ENCODE measurements at regions not wholly inside any gene's neighbourhood (a gene's known extent, or its start where the extent isn't known, plus 50 kb on each side); places are given as distances from the start of the nearest gene placed in this dataset.

DNA sequence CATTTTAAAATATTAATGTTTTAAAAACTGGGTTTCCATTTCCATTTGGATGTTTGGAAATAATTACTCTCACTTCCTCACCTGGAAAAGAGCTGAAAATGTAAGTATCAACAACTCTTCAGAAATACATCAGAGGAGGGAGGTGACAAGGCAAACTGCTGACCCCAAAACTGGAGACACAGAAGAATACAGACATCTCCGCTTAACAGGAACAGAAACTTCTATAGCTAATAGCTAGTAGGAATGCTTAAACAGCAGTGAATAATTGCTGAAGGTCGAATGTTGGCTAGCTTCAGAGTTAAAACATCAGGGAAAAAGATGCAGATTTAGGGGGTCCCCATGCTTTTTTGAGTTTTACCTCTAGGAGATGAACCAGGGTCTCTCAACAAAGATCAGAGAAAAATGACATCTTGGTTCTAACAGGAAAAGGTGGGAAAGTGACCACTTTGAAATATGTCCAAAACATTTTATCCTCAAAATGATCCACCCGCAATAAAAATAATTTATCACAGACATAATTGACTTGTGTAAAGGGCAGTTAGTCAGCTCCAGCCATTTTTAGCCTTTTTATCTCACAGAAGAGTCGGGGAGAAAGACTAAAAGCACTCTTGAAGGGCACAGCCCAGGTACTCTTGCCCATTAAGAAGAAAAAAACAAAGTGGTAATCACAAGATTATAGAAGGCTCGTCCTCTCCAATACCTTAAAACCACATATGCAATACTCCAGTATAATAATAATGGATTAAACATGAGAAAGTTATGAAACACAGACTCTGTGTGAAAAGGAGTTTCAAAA lies 1474.9 kb downstream of the EFNA5 start (continued):
- TF ChIP-seq ZNF792 (tag by site-specific recombination; IDR thresholded peaks at IDR 0.05) (no peak), CTCF (tag by site-specific recombination; IDR thresholded peaks at IDR 0.05) (no peak), ZNF138 (tag by site-specific recombination; IDR thresholded peaks at IDR 0.05; ENCODE audit: borderline replicate concordance) (no peak)

DNA sequence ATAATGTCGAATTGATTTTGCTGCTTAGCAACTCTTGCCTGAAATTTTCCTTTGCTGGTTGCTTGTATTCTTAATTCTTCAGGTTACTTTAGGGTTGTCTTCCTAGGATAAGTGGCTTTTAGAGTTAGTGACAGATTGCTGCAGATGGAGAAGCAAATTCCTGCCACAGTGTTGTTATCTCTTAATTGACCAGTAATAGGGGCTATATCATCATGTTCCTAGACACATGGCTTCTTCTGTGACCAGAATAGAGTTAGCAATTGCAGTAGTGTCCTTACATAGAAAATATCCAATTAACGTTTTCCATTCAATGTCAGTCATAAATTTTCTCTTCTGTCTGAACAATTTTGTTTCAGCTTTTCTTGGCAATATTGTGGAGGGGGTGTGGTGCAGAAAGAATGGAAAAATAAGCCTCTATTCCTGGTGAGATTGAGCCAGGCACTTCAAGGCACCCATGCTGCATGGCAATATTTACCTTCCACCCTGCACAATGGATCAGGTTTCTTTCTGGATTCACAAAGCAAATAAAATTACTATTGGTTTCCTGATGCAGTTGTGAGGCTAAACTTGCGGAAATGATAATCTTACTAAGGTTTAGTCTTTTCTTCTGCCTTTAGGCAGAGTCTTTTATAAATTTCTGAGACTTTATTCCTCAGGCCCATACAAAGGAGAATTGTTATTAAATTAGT lies 1481.5 kb downstream of the EFNA5 start:
- POLR2A ChIA-PET, result no interaction called here

DNA sequence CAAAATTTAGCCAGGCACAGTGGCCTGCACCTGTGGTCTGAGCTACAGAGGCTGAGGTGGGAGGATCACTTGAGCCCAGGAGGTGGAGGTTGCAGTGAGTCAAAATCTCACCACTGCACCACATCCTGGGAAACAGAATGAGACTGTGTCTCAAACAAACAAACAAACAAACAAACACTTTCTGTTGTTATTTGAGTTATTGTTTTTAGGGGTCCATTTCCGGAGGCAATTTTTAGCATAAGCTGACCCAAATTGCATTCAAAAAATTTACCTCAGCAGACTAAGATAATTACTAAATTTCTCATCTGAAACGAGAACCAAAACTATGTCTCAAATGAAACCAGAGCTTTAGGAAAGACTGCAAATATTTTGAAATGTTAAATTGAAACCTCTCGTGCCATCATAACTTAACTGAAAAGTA lies 1485.1 kb downstream of the EFNA5 start:
- POLR2A ChIA-PET, result no interaction called here
- CTCF ChIA-PET, result no interaction called here
- Histone ChIP-seq H3K27ac (ENCODE audit: extremely low read depth, low read depth, low read length) (no peak overlapping the region), H3K4me3 (ENCODE audit: low read depth, low read length) (no peak overlapping the region), H3K36me3 (ENCODE audit: control insufficient read depth in 2 of 2, insufficient read depth in 1 of 2, low read length in 2 of 2) (no peaks in the 10 kb centered on the region), H3K9me3 (ENCODE audit: control insufficient read depth, insufficient read depth, low read depth, low read length) (no peaks in the 10 kb centered on the region), H3K4me1 (ENCODE audit: control insufficient read depth, insufficient read depth, low read length) (0 out of 2 replicates have a peak, but pooled peaks cover 3% of the 10 kb centered on the region)
- TF ChIP-seq ZNF626 (tag by site-specific recombination; IDR thresholded peaks at IDR 0.05) (no peak), ZNF544 (tag by site-specific recombination; IDR thresholded peaks at IDR 0.05) (no peak), BCL11B (tag by site-specific recombination; IDR thresholded peaks at IDR 0.05; ENCODE audit: low read depth) (no peak), ZNF16 (tag by site-specific recombination; IDR thresholded peaks at IDR 0.05; ENCODE audit: low read depth) (no peak), ZNF843 (tag by site-specific recombination; IDR thresholded peaks at IDR 0.05) (no peak), ZNF664 (tag by site-specific recombination; IDR thresholded peaks at IDR 0.05) (no peak), ZSCAN30 (tag by site-specific recombination; IDR thresholded peaks at IDR 0.05) (no peak), MEIS1 (CRISPR knock-in tag; IDR thresholded peaks at IDR 0.05; ENCODE audit: borderline replicate concordance) (no peak), ZNF548 (tag by site-specific recombination; IDR thresholded peaks at IDR 0.05) (no peak), ZNF670 (tag by site-specific recombination; IDR thresholded peaks at IDR 0.05; ENCODE audit: low read depth) (no peak), ZBTB21 (tag by site-specific recombination; IDR thresholded peaks at IDR 0.05) (no peak), PRDM1 (tag by site-specific recombination; IDR thresholded peaks at IDR 0.05) (no peak)
- TF ChIP-seq, protein P1, sequence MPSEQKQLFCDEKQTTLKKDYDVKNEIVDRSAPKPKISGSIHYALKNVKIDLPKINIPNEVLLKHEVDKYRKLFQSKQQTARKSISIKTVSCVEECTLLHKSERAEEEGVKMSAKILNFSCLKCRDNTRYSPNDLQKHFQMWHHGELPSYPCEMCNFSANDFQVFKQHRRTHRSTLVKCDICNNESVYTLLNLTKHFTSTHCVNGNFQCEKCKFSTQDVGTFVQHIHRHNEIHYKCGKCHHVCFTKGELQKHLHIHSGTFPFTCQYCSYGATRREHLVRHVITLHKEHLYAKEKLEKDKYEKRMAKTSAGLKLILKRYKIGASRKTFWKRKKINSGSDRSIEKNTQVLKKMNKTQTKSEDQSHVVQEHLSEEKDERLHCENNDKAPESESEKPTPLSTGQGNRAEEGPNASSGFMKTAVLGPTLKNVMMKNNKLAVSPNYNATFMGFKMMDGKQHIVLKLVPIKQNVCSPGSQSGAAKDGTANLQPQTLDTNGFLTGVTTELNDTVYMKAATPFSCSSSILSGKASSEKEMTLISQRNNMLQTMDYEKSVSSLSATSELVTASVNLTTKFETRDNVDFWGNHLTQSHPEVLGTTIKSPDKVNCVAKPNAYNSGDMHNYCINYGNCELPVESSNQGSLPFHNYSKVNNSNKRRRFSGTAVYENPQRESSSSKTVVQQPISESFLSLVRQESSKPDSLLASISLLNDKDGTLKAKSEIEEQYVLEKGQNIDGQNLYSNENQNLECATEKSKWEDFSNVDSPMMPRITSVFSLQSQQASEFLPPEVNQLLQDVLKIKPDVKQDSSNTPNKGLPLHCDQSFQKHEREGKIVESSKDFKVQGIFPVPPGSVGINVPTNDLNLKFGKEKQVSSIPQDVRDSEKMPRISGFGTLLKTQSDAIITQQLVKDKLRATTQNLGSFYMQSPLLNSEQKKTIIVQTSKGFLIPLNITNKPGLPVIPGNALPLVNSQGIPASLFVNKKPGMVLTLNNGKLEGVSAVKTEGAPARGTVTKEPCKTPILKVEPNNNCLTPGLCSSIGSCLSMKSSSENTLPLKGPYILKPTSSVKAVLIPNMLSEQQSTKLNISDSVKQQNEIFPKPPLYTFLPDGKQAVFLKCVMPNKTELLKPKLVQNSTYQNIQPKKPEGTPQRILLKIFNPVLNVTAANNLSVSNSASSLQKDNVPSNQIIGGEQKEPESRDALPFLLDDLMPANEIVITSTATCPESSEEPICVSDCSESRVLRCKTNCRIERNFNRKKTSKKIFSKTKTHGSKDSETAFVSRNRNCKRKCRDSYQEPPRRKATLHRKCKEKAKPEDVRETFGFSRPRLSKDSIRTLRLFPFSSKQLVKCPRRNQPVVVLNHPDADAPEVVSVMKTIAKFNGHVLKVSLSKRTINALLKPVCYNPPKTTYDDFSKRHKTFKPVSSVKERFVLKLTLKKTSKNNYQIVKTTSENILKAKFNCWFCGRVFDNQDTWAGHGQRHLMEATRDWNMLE (tag by site-specific recombination; conservative IDR thresholded peaks at IDR 0.05; ENCODE audit: low read depth), result no peak
- TF ChIP-seq, protein P2, sequence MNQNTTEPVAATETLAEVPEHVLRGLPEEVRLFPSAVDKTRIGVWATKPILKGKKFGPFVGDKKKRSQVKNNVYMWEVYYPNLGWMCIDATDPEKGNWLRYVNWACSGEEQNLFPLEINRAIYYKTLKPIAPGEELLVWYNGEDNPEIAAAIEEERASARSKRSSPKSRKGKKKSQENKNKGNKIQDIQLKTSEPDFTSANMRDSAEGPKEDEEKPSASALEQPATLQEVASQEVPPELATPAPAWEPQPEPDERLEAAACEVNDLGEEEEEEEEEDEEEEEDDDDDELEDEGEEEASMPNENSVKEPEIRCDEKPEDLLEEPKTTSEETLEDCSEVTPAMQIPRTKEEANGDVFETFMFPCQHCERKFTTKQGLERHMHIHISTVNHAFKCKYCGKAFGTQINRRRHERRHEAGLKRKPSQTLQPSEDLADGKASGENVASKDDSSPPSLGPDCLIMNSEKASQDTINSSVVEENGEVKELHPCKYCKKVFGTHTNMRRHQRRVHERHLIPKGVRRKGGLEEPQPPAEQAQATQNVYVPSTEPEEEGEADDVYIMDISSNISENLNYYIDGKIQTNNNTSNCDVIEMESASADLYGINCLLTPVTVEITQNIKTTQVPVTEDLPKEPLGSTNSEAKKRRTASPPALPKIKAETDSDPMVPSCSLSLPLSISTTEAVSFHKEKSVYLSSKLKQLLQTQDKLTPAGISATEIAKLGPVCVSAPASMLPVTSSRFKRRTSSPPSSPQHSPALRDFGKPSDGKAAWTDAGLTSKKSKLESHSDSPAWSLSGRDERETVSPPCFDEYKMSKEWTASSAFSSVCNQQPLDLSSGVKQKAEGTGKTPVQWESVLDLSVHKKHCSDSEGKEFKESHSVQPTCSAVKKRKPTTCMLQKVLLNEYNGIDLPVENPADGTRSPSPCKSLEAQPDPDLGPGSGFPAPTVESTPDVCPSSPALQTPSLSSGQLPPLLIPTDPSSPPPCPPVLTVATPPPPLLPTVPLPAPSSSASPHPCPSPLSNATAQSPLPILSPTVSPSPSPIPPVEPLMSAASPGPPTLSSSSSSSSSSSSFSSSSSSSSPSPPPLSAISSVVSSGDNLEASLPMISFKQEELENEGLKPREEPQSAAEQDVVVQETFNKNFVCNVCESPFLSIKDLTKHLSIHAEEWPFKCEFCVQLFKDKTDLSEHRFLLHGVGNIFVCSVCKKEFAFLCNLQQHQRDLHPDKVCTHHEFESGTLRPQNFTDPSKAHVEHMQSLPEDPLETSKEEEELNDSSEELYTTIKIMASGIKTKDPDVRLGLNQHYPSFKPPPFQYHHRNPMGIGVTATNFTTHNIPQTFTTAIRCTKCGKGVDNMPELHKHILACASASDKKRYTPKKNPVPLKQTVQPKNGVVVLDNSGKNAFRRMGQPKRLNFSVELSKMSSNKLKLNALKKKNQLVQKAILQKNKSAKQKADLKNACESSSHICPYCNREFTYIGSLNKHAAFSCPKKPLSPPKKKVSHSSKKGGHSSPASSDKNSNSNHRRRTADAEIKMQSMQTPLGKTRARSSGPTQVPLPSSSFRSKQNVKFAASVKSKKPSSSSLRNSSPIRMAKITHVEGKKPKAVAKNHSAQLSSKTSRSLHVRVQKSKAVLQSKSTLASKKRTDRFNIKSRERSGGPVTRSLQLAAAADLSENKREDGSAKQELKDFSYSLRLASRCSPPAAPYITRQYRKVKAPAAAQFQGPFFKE (tag by site-specific recombination; IDR thresholded peaks at IDR 0.05; ENCODE audit: borderline replicate concordance), result no peak

More for the DNA sequence above, 1481.5 kb downstream of the EFNA5 start:
- no peak overlapping the region for H3K27ac ChIP-seq (ENCODE audit: extremely low read depth, low read depth, low read length)
- no peak for TF ChIP-seq GLIS2 (tag by site-specific recombination; IDR thresholded peaks at IDR 0.05)
- no peak for TF ChIP-seq ZNF426 (tag by site-specific recombination; IDR thresholded peaks at IDR 0.05)
- TF ChIP-seq REPIN1 (tag by site-specific recombination; IDR thresholded peaks at IDR 0.05; ENCODE audit: low read depth), result no peak
- TF ChIP-seq ZNF621 (tag by site-specific recombination; IDR thresholded peaks at IDR 0.05), result no peak
- no peak for TF ChIP-seq ZNF785 (tag by site-specific recombination; IDR thresholded peaks at IDR 0.05)
- H3K4me3 ChIP-seq (ENCODE audit: low read depth, low read length), result no peak overlapping the region
- no peaks in the 10 kb centered on the region for H3K9me3 ChIP-seq (ENCODE audit: control insufficient read depth, insufficient read depth, low read depth, low read length)
- 0 out of 2 replicates have a peak, but pooled peaks cover 3% of the 10 kb centered on the region for H3K4me1 ChIP-seq (ENCODE audit: control insufficient read depth, insufficient read depth, low read length)
- CTCF ChIA-PET, result no interaction called here
- no peaks in the 10 kb centered on the region for H3K36me3 ChIP-seq (ENCODE audit: control insufficient read depth in 2 of 2, insufficient read depth in 1 of 2, low read length in 2 of 2)

Measured in HEK293 (cell line).